Smooth muscle cell (in vitro differentiated cells): ENCODE measurements at regions not wholly inside any gene's neighbourhood (a gene's known extent, or its start where the extent isn't known, plus 50 kb on each side); places are given as distances from the start of the nearest gene placed in this dataset.

Experiments
- DNase-seq: peaks from one replicate; lab custom pipeline; 2025; ENCODE audit not compliant: unreplicated experiment; lab: John Stamatoyannopoulos, UW
- H2AFZ ChIP-seq: fragments of 200-600 bp; sonication (generic); 2 replicates; pipeline ENCODE4 v1.6.0; 2016; ENCODE audit warnings: antibody characterized with exemption, low read depth, mild to moderate bottlenecking
- H3F3A ChIP-seq: fragments of 200-600 bp; sonication (generic); 2 replicates; pipeline ENCODE4 v1.6.0; 2017; ENCODE audit warnings: antibody characterized with exemption, low read depth
- H3K27ac ChIP-seq: fragments of 200-600 bp; sonication (generic); 2 replicates; pipeline ENCODE4 v1.5.1; 2016; ENCODE audit warnings: low read depth, mild to moderate bottlenecking
- H3K27me3 ChIP-seq: fragments of 200-600 bp; sonication (generic); 2 replicates; pipeline ENCODE4 v1.6.1; 2016; ENCODE audit warnings: low read depth, mild to moderate bottlenecking
- H3K36me3 ChIP-seq: fragments of 200-600 bp; sonication (generic); 2 replicates; pipeline ENCODE4 v1.5.1; 2016; ENCODE audit warnings: low read depth
- H3K4me1 ChIP-seq: fragments of 200-600 bp; sonication (generic); 2 replicates; pipeline ENCODE4 v1.5.1; 2016; ENCODE audit warnings: low read depth
- H3K4me2 ChIP-seq: fragments of 200-600 bp; sonication (generic); 2 replicates; pipeline ENCODE4 v1.6.0; 2016; ENCODE audit warnings: mild to moderate bottlenecking
- H3K4me3 ChIP-seq: fragments of 200-600 bp; sonication (generic); 2 replicates; pipeline ENCODE4 v1.5.1; 2016; ENCODE audit warnings: mild to moderate bottlenecking
- H3K79me2 ChIP-seq: fragments of 200-600 bp; sonication (generic); 2 replicates; pipeline ENCODE4 v1.6.0; 2016; ENCODE audit warnings: low read depth, mild to moderate bottlenecking
- H3K9ac ChIP-seq: fragments of 200-600 bp; sonication (generic); 2 replicates; pipeline ENCODE4 v1.6.0; 2016; ENCODE audit warnings: low read depth
- H3K9me3 ChIP-seq: fragments of 200-600 bp; sonication (generic); replicated peaks from 2 replicates; pipeline ENCODE4 v1.5.1; 2016; ENCODE audit warnings: low read depth
- H4K20me1 ChIP-seq: fragments of 200-600 bp; sonication (generic); 2 replicates; pipeline ENCODE4 v1.6.0; 2016; ENCODE audit warnings: low read depth
- CTCF ChIP-seq: fragments of 200-600 bp; sonication (generic); IDR thresholded peaks from 2 replicates; pipeline ENCODE4 v1.5.1; 2017; ENCODE audit warnings: borderline replicate concordance, mild to moderate bottlenecking, antibody characterized with exemption; ENCODE audit not compliant: insufficient read depth, poor library complexity, severe bottlenecking
- WGBS: methylation state at CpG from one replicate; pipeline ENCODE4 v1.1.7; 2016; ENCODE audit warnings: low lambda C conversion rate; 5-methylcytosine and 5-hydroxymethylcytosine counted together

GRCh38 chr16:56125922-56126321 is 65.4 kb upstream of the GNAO1 start:
- H3K4me3 ChIP-seq, result no peak overlapping the region
- no peak for DNase-seq
- H3K27ac ChIP-seq, result no peak overlapping the region
- H3K4me2 ChIP-seq, result no peak overlapping the region
- no peaks in the 10 kb centered on the region for H3F3A ChIP-seq
- H3K27me3 ChIP-seq, result peaks cover 39% of the 10 kb centered on the region
- no peaks in the 10 kb centered on the region for H3K36me3 ChIP-seq
- H3K79me2 ChIP-seq, result no peaks in the 10 kb centered on the region
- H4K20me1 ChIP-seq, result no peaks in the 10 kb centered on the region
- TF ChIP-seq CTCF, result no peak
- 96% methylated on average over 1 of the region's 1 CpG for WGBS
- no peak overlapping the region for H2AFZ ChIP-seq
- H3K4me1 ChIP-seq, result no peaks in the 10 kb centered on the region
- H3K9ac ChIP-seq, result no peak overlapping the region
- no peaks in the 10 kb centered on the region for H3K9me3 ChIP-seq

- no peak for DNase-seq
- Histone ChIP-seq H3K4me1 (peaks cover 1% of the 10 kb centered on the region), H3K36me3 (no peaks in the 10 kb centered on the region), H3K9me3 (no peaks in the 10 kb centered on the region), H3F3A (peaks cover 4% of the 10 kb centered on the region), H2AFZ (no peak overlapping the region), H4K20me1 (no peaks in the 10 kb centered on the region), H3K27ac (no peak overlapping the region), H3K27me3 (peaks cover 28% of the 10 kb centered on the region), H3K4me2 (no peak overlapping the region), H3K79me2 (no peaks in the 10 kb centered on the region), H3K9ac (no peak overlapping the region), H3K4me3 (no peak overlapping the region)
- WGBS, result 87% methylated on average over 2 of the region's 2 CpGs
- TF ChIP-seq CTCF, result no peak
Measured at GRCh38 chr16:56122251-56122650, 69.0 kb upstream of the GNAO1 start.

- no peak overlapping the region for H3K9ac ChIP-seq
- no peaks in the 10 kb centered on the region for H3K9me3 ChIP-seq
- H4K20me1 ChIP-seq, result no peaks in the 10 kb centered on the region
- peaks cover 28% of the 10 kb centered on the region for H3K27me3 ChIP-seq
- H3F3A ChIP-seq, result peaks cover 4% of the 10 kb centered on the region
- no peak for DNase-seq
- WGBS, result 100% methylated on average over 2 of the region's 2 CpGs
- TF ChIP-seq CTCF, result no peak
- no peaks in the 10 kb centered on the region for H3K36me3 ChIP-seq
- no peak overlapping the region for H3K4me3 ChIP-seq
- peaks cover 12% of the 10 kb centered on the region for H3K4me1 ChIP-seq
- H3K27ac ChIP-seq, result no peak overlapping the region
- H3K79me2 ChIP-seq, result no peaks in the 10 kb centered on the region
- H2AFZ ChIP-seq, result no peak overlapping the region
- no peak overlapping the region for H3K4me2 ChIP-seq
Measured at GRCh38 chr16:56121156-56121500, 70.2 kb upstream of the GNAO1 start.

- Histone ChIP-seq H4K20me1 (no peaks in the 10 kb centered on the region), H3K79me2 (no peaks in the 10 kb centered on the region), H2AFZ (no peak overlapping the region), H3K4me1 (peaks cover 18% of the 10 kb centered on the region), H3K36me3 (no peaks in the 10 kb centered on the region), H3K27me3 (peaks cover 28% of the 10 kb centered on the region), H3K4me3 (no peak overlapping the region), H3F3A (peaks cover 4% of the 10 kb centered on the region), H3K4me2 (no peak overlapping the region), H3K9me3 (no peaks in the 10 kb centered on the region), H3K27ac (no peak overlapping the region), H3K9ac (no peak overlapping the region)
- WGBS, result 57% methylated on average over 3 of the region's 3 CpGs
- no peak for DNase-seq
- TF ChIP-seq CTCF, result no peak
Measured at GRCh38 chr16:56120447-56121155, 70.7 kb upstream of the GNAO1 start.
